ENCODE measurements at regions not wholly inside any gene's neighbourhood (a gene's known extent, or its start where the extent isn't known, plus 50 kb on each side); places are given as distances from the start of the nearest gene placed in this dataset.
A peak's percentile ranks its signal among the peaks of the same experiment; 100 is the strongest.

GRCh38 chr3:111434941-111435622 lies 106.9 kb upstream of the CD96 start:
- no peak overlapping the region for H3K4me3 ChIP-seq (replicated peaks in 1 of 2; ENCODE audit: low read depth in 2 of 2, low read length in 2 of 2)
- DNase-seq (ENCODE audit: low read depth in 2 of 2), result no peak
- no peak for TF ChIP-seq CTCF (IDR thresholded peaks at IDR 0.05; ENCODE audit: low read depth, low read length)

GRCh38 chr3:111438283-111438682 lies 103.7 kb upstream of the CD96 start:
- no peak overlapping the region for H3K4me3 ChIP-seq (replicated peaks in 1 of 2; ENCODE audit: low read depth in 2 of 2, low read length in 2 of 2)
- no peak for DNase-seq (ENCODE audit: low read depth in 2 of 2)
- no peak for TF ChIP-seq CTCF (IDR thresholded peaks at IDR 0.05; ENCODE audit: low read depth, low read length)

GRCh38 chr3:111454551-111454950 lies 87.4 kb upstream of the CD96 start:
- H3K4me3 ChIP-seq (replicated peaks in 1 of 2; ENCODE audit: low read depth in 2 of 2, low read length in 2 of 2), result no peak overlapping the region
- DNase-seq (ENCODE audit: low read depth in 2 of 2), result no peak
- no peak for TF ChIP-seq CTCF (IDR thresholded peaks at IDR 0.05; ENCODE audit: low read depth, low read length)

GRCh38 chr3:111465081-111465670 lies 76.8 kb upstream of the CD96 start:
- no peak for DNase-seq (ENCODE audit: low read depth in 2 of 2)
- no peak overlapping the region for H3K4me3 ChIP-seq (replicated peaks in 1 of 2; ENCODE audit: low read depth in 2 of 2, low read length in 2 of 2)
- TF ChIP-seq CTCF (IDR thresholded peaks at IDR 0.05; ENCODE audit: low read depth, low read length), result no peak

GRCh38 chr3:111470032-111470431 lies 72.0 kb upstream of the CD96 start:
- DNase-seq (ENCODE audit: low read depth in 2 of 2), result no peak
- no peak overlapping the region for H3K4me3 ChIP-seq (replicated peaks in 1 of 2; ENCODE audit: low read depth in 2 of 2, low read length in 2 of 2)
- TF ChIP-seq CTCF (IDR thresholded peaks at IDR 0.05; ENCODE audit: low read depth, low read length), result no peak

- DNase-seq (ENCODE audit: low read depth in 2 of 2), result peak in 1 of 2 donors; percentile 4
Measured at GRCh38 chr3:111471831-111472230, 70.2 kb upstream of the CD96 start.

More at GRCh38 chr3:111471831-111472230, 70.2 kb upstream of the CD96 start:
- TF ChIP-seq CTCF (IDR thresholded peaks at IDR 0.05; ENCODE audit: low read depth, low read length), result no peak
- H3K4me3 ChIP-seq (replicated peaks in 1 of 2; ENCODE audit: low read depth in 2 of 2, low read length in 2 of 2), result no peak overlapping the region

All from cardiac fibroblast (primary cell).